OCI-LY1 (cell line): ENCODE measurements at regions not wholly inside any gene's neighbourhood (a gene's known extent, or its start where the extent isn't known, plus 50 kb on each side); places are given as distances from the start of the nearest gene placed in this dataset.

ENCODE experiments used
- CTCF ChIP-seq: fragments of 200-600 bp; sonication (generic), shearing (Covaris generic); IDR thresholded peaks from 2 replicates; pipeline ENCODE4 v1.5.1; 2017; ENCODE audit warnings: mild to moderate bottlenecking, antibody characterized with exemption, low read length, moderate library complexity, mixed read lengths
- EZH2 ChIP-seq: fragments of 200-600 bp; sonication (generic), shearing (Covaris generic); IDR thresholded peaks from 2 replicates; pipeline ENCODE4 v1.8.0; 2017; ENCODE audit warnings: borderline replicate concordance, mixed run types, mild to moderate bottlenecking, antibody characterized with exemption, low read length, moderate library complexity, mixed read lengths

DNA sequence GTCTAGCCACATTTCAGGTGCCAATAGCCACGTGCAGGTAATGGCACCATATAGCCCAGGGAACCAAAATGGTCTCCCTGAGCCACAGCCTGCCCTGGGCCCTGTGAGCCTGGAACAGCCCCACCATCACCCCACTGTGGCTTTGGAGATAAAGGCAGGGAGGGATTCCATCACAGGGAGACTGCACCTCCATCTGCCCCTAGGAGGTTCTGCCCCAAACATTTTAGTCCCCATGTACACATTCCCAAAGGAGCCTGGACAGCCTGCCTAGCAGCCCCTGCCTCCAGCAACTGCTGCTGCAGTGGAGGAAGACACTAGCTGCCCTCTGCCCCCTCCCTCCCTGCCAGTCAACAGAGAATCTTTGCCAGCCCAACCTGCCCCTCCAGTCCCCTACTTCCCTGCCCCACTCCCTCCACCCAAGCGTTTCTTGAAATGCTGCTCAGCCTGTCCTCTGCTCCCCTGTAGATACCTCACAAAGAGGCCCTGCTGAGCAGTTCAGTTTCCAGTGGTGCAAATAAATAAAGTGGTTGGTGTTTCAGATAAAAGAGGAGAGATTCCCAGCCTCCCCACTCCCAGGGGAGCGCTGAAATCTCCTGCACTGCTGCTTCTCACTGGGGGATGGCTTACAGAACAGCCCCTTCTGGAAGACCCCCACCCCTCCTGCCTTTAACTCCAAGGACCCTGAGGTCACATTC lies 921.8 kb downstream of the UQCRFS1 start:
- TF ChIP-seq CTCF (no peak), EZH2 (no peak)
